OCI-LY1 (cell line): ENCODE measurements at regions not wholly inside any gene's neighbourhood (a gene's known extent, or its start where the extent isn't known, plus 50 kb on each side); places are given as distances from the start of the nearest gene placed in this dataset.

Experiments
- H2AFZ ChIP-seq: fragments of 200-600 bp; sonication (generic), shearing (Covaris generic); 2 replicates; pipeline ENCODE4 v1.6.0; 2014; ENCODE audit warnings: antibody characterized with exemption, mild to moderate bottlenecking, low read length
- H3F3A ChIP-seq: fragments of 200-600 bp; sonication (generic), shearing (Covaris generic); 2 replicates; pipeline ENCODE4 v1.6.0; 2014; ENCODE audit warnings: mild to moderate bottlenecking, antibody characterized with exemption, low read length, moderate library complexity; ENCODE audit not compliant: insufficient read depth
- H3K27ac ChIP-seq: fragments of 200-600 bp; sonication (generic); 2 replicates; pipeline ENCODE4 v1.5.1; 2014; ENCODE audit warnings: low read length, mixed run types, mild to moderate bottlenecking, low read depth; ENCODE audit not compliant: poor library complexity, severe bottlenecking
- H3K27me3 ChIP-seq: fragments of 200-600 bp; sonication (generic); 2 replicates; pipeline ENCODE4 v1.6.0; 2014; ENCODE audit warnings: antibody characterized with exemption, mild to moderate bottlenecking, low read length, moderate library complexity; ENCODE audit not compliant: insufficient read depth
- H3K36me3 ChIP-seq: fragments of 200-600 bp; sonication (generic); 2 replicates; pipeline ENCODE4 v1.6.1; 2014; ENCODE audit warnings: mild to moderate bottlenecking, antibody characterized with exemption, low read length, moderate library complexity, mixed read lengths; ENCODE audit not compliant: insufficient read depth
- H3K4me1 ChIP-seq: fragments of 200-600 bp; sonication (generic); 2 replicates; pipeline ENCODE4 v1.5.1; 2014; ENCODE audit warnings: mild to moderate bottlenecking, low read length, moderate library complexity; ENCODE audit not compliant: insufficient read depth, severe bottlenecking
- H3K4me2 ChIP-seq: fragments of 200-600 bp; sonication (generic), shearing (Covaris generic); 2 replicates; pipeline ENCODE4 v1.6.1; 2014; ENCODE audit warnings: low read length
- H3K4me3 ChIP-seq: fragments of 200-600 bp; sonication (generic); 2 replicates; pipeline ENCODE4 v1.5.1; 2014; ENCODE audit warnings: low read length, low read depth, mild to moderate bottlenecking, mixed read lengths; ENCODE audit not compliant: poor library complexity, severe bottlenecking
- H3K79me2 ChIP-seq: fragments of 200-600 bp; shearing (Covaris generic); 2 replicates; pipeline ENCODE4 v1.6.1; 2016; ENCODE audit warnings: mixed run types, low read length, mixed read lengths; ENCODE audit not compliant: insufficient read depth
- H3K9ac ChIP-seq: fragments of 200-600 bp; sonication (generic), shearing (Covaris generic); 2 replicates; pipeline ENCODE4 v1.6.1; 2014; ENCODE audit warnings: mild to moderate bottlenecking, low read length, mixed read lengths
- H3K9me2 ChIP-seq: fragments of 200-600 bp; sonication (generic), shearing (Covaris generic); 2 replicates; pipeline ENCODE4 v1.6.1; 2014; ENCODE audit warnings: low read depth, mild to moderate bottlenecking, low read length, mixed read lengths
- H3K9me3 ChIP-seq: fragments of 200-600 bp; shearing (Covaris generic); 2 replicates; pipeline ENCODE4 v1.6.1; 2014; ENCODE audit warnings: low read length, mixed read lengths
- H4K20me1 ChIP-seq: fragments of 200-600 bp; sonication (generic), shearing (Covaris generic); 2 replicates; pipeline ENCODE4 v1.6.0; 2016; ENCODE audit warnings: mild to moderate bottlenecking, low read length; ENCODE audit not compliant: insufficient read depth
- CTCF ChIP-seq: fragments of 200-600 bp; sonication (generic), shearing (Covaris generic); IDR thresholded peaks from 2 replicates; pipeline ENCODE4 v1.5.1; 2017; ENCODE audit warnings: mild to moderate bottlenecking, antibody characterized with exemption, low read length, moderate library complexity, mixed read lengths
- EZH2 ChIP-seq: fragments of 200-600 bp; sonication (generic), shearing (Covaris generic); IDR thresholded peaks from 2 replicates; pipeline ENCODE4 v1.8.0; 2017; ENCODE audit warnings: borderline replicate concordance, mixed run types, mild to moderate bottlenecking, antibody characterized with exemption, low read length, moderate library complexity, mixed read lengths

DNA sequence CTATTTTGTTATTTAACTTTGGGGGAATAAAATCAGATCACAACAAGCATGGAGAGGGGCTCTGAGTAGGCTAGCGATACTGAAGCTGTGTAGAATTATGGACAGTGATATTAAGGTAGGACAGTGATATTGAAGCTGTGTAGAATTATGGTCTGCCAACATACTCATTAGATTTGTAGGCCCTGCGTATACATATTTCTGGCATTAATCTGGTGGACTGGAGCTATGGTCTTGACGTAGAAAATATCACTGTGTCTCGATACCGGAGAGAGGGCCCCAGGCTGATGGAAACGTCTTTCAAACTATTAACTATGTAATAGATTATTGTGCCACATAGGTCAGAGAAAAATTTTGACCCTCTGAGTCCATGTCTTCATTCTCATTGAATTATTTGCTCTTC, 511.4 kb downstream of the ADCYAP1 start:
- no peak overlapping the region for H3K27ac ChIP-seq
- TF ChIP-seq CTCF = no peak
- TF ChIP-seq EZH2 = no peak
- H3K9ac ChIP-seq = no peak overlapping the region
- H3K4me2 ChIP-seq = no peak overlapping the region
- H3K4me1 ChIP-seq = no peaks in the 10 kb centered on the region
- no peaks in the 10 kb centered on the region for H3F3A ChIP-seq
- H3K9me3 ChIP-seq = no peaks in the 10 kb centered on the region
- H3K9me2 ChIP-seq = no peaks in the 10 kb centered on the region
- no peak overlapping the region for H2AFZ ChIP-seq
- no peaks in the 10 kb centered on the region for H3K79me2 ChIP-seq
- no peak overlapping the region for H3K4me3 ChIP-seq
- H4K20me1 ChIP-seq = no peaks in the 10 kb centered on the region
- no peaks in the 10 kb centered on the region for H3K36me3 ChIP-seq
- no peaks in the 10 kb centered on the region for H3K27me3 ChIP-seq

GRCh38 chr18:1421502-1421901, 516.8 kb downstream of the ADCYAP1 start:
- Histone ChIP-seq H3K9me2 (no peaks in the 10 kb centered on the region), H2AFZ (no peak overlapping the region), H3K27me3 (no peaks in the 10 kb centered on the region), H3K36me3 (no peaks in the 10 kb centered on the region), H3K27ac (no peak overlapping the region), H4K20me1 (no peaks in the 10 kb centered on the region), H3K9me3 (no peaks in the 10 kb centered on the region), H3K79me2 (no peaks in the 10 kb centered on the region), H3F3A (no peaks in the 10 kb centered on the region), H3K4me3 (no peak overlapping the region), H3K4me2 (no peak overlapping the region), H3K4me1 (no peaks in the 10 kb centered on the region), H3K9ac (no peak overlapping the region)
- no peak for TF ChIP-seq EZH2
- TF ChIP-seq CTCF = no peak

DNA sequence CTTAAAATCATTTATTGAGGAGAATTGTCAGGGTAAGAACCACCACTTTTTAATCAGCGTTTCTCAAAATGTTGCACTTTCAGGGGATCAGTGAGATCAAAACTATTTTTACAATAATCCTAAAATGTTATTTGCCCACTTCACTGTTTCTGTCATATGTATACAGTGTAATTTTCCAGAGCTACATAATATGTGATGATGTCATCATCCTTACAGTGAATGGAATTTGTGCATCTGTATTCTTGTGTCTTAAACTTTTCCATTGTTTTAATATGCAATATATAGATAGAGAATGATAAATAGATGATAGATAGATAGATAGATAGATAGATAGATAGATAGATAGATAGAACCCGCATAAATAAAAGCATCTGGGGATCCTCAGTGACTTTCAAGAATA, 518.0 kb downstream of the ADCYAP1 start:
- Histone ChIP-seq H3F3A (no peaks in the 10 kb centered on the region), H3K9me3 (no peaks in the 10 kb centered on the region), H2AFZ (no peak overlapping the region), H3K4me2 (no peak overlapping the region), H3K4me3 (no peak overlapping the region), H3K36me3 (no peaks in the 10 kb centered on the region), H4K20me1 (no peaks in the 10 kb centered on the region), H3K4me1 (no peaks in the 10 kb centered on the region), H3K9ac (no peak overlapping the region), H3K79me2 (no peaks in the 10 kb centered on the region), H3K27ac (no peak overlapping the region), H3K9me2 (no peaks in the 10 kb centered on the region), H3K27me3 (no peaks in the 10 kb centered on the region)
- TF ChIP-seq EZH2 (no peak), CTCF (no peak)
